ENCODE measurements at regions not wholly inside any gene's neighbourhood (a gene's known extent, or its start where the extent isn't known, plus 50 kb on each side); places are given as distances from the start of the nearest gene placed in this dataset.

DNA sequence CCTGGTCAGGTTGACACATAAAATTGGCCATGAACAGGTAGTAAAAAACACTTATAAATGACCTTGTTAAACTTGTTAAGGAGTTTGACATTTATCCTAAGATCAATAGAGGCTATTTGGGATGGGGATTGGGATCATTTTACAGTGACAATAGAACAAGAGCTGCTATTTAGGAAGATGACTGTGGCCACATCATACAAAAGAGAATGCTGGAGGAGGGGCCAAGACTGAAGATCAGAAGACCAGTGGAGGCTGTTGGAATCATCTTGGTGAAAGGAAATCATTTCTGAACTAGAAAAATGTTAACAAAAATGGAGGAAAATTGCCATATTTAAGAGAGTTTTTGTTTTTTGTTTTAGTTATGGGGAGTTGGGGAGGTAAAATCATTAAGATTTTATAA lies 304.8 kb upstream of the TLE4 start:
- no peak for TF ChIP-seq EZH2phosphoT487 (IDR thresholded peaks at IDR 0.05; ENCODE audit: insufficient read depth, low read depth)
- TF ChIP-seq EZH2 (IDR thresholded peaks at IDR 0.05; ENCODE audit: insufficient read depth, poor library complexity, severe bottlenecking) = no peak

Data from GM23248 (cell line).